CD4-positive, alpha-beta T cell treated with Interleukin-17A for 1 hour (primary cell): ENCODE measurements at regions not wholly inside any gene's neighbourhood (a gene's known extent, or its start where the extent isn't known, plus 50 kb on each side); places are given as distances from the start of the nearest gene placed in this dataset.
"Not testable (repeated sequence)": the region's sequence is repeated elsewhere in the genome, so short reads cannot be mapped to it uniquely, and the experiment has no call there.

Experiments
- DNase-seq: peaks from one replicate; pipeline ENCODE4 v3.0.0-alpha.2; 2020

GRCh38 chr13:81069822-81070221, 728.9 kb upstream of the SPRY2 start:
- not testable (repeated sequence) for DNase-seq

GRCh38 chr13:81058916-81059290, 718.0 kb upstream of the SPRY2 start:
- no peak for DNase-seq

GRCh38 chr13:81058211-81058915, 717.4 kb upstream of the SPRY2 start:
- DNase-seq = no peak

- no peak for DNase-seq
Measured at GRCh38 chr13:81051873-81052272, 710.9 kb upstream of the SPRY2 start.

- no peak for DNase-seq
Measured at GRCh38 chr13:81048026-81048461, 707.1 kb upstream of the SPRY2 start.

GRCh38 chr13:81041761-81042160, 700.8 kb upstream of the SPRY2 start:
- DNase-seq = no peak

GRCh38 chr13:81031996-81032395, 691.1 kb upstream of the SPRY2 start:
- DNase-seq = no peak

GRCh38 chr13:81025091-81025490, 684.2 kb upstream of the SPRY2 start:
- no peak for DNase-seq

- DNase-seq = no peak
Measured at GRCh38 chr13:81021284-81021840, 680.4 kb upstream of the SPRY2 start.

DNA sequence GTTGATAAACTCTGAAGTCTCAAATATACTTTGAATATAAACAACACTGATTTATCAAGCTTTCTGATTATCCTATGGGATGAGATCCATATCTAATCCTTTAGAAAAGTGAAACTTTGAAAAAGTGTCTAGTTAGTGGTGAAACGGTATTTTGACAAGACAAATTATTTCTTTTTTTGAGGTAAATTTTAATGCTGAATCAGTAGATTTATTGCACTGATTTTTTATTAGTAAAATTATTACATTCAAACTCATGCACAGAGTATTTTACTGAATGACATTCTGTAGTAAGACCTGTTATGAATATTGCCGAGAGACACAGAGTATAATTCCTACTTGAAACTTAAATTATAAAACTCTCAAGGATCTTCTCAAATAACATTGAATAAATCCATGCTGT, 679.1 kb upstream of the SPRY2 start:
- DNase-seq = no peak

DNA sequence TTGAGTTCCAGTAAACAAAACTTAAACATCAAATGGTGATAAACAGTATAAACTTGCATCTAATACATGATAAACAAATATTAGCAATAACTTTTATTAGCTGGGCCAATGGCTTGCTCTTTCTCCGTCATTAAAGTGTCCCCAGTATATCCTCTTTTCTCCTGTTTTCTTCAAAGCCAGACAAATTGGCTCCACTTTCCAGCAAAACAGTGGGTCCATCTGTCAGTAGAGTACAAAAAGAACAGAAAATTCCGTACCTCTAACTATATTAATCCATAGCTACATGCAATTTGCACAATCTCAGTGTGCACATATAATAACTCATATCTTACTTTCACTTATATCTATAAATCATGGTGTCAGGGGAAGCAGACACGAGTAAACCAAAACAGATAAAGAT, 678.0 kb upstream of the SPRY2 start:
- no peak for DNase-seq

DNA sequence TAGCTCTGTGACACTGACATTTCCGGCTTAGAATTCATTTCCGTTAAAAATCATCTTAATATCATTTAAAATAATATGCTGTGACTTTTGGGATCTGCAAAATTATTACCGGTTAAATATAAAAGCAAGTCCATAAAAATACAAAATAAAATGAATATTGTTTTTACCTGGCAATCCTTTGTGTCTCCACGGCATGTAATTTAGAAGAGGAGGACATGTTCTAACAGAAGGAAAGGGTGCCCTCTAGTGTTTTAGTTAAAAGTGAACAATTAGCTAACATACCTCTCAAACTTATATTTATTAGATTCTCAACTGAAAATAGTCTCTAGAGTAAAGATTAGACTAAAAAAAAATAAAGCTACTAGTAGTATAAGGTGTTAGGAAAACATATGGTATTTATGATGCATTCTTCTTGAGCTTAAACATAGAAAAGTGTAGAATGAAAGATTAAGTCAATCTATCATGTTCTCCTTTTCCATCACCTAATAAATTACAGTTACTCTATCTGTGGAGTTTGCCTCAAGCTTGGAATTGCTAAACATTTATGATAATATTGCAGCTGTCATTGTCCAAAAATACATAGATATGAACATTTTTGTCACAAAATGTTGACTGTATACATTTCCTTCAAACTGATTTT, 676.7 kb upstream of the SPRY2 start:
- DNase-seq = peak; percentile 15

GRCh38 chr13:81012031-81012430, 671.1 kb upstream of the SPRY2 start:
- DNase-seq = no peak

DNA sequence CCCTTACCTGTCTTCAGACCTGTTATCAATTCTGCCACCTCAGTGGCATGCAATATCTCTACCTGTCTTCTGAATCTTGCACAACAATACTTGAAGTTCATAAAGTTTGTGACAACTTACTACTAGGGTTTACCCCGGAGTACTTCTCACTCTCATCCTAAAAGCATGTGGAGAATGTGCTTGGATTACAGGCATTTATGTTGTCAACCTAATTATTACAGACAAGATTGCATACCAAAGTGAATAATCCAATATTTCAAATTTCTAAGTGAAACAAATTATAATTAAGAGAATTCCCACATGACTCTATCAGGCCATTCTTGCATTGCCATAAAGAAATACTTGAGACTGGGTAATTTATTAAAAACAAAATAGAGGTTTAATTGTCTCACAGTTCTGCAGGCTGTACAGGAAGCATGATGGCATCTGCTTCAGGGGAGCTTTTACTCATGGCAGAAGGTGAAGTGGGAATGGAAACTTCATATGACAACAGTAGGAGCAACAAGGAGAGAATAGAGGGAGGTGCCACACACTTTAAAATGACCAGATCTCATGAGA, 661.0 kb upstream of the SPRY2 start:
- DNase-seq = no peak

DNA sequence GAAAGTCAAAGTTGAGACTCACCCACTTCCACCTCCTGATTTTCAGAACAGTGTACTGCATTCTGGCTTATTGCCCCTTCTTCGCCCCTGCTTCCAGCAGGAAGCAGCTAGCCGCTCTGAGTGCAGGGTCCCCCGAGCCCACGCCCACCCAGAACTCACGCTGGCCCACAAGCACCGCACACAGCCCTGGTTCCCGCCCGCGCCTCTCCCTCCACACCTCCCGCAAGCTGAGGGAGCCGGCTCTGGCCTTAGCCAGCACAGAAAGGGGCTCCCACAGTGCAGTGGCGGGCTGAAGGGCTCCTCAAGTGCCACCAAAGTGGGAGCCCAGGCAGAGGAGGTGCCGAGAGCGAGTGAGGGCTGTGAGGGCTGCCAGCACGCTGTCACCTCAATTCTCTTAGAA, 657.7 kb upstream of the SPRY2 start:
- DNase-seq = not testable (repeated sequence)

DNA sequence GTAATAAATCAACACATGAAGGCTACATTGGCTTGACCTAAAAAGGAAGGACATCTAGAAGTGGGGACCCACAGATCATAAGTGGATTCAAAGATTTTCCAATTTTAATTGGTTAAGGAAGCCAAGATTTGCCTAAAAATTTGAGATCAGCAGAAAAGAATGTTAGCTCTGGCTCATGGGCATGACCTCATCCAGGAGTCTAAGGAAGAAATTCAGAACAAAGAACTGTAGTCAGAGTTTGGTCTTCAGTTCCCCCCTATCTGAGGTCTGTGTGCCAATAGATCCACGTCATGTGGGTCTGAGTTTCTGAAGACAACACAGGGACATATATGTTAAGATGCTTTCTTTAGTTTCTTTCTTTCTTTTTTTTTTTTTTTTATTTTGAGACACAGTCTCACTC, 648.8 kb upstream of the SPRY2 start:
- no peak for DNase-seq

DNA sequence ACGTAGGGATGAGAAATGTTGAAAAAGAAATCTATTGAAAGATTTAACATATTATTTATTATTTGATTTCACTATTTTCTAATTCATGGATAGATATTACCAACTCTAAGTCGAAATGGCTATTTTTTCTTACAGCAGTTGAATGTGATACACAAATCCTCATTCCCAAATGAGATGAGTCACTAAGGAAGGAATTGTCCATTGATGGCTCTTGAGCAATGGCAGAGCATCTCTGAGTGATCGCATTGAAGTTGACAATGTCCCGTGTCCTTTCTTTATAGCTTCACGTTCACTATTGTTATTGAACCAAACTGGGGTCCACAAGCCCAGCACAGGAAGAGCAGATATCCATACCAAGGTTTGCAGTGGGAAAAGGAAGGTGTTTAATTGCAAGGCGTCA, 648.3 kb upstream of the SPRY2 start:
- no peak for DNase-seq

- DNase-seq = no peak
Measured at GRCh38 chr13:80988391-80989151, 647.6 kb upstream of the SPRY2 start.

GRCh38 chr13:80979035-80979641, 638.2 kb upstream of the SPRY2 start:
- DNase-seq = peak; percentile 29

- DNase-seq = no peak
Measured at GRCh38 chr13:80977168-80977567, 636.2 kb upstream of the SPRY2 start.

- DNase-seq = no peak
Measured at GRCh38 chr13:80975903-80976302, 635.0 kb upstream of the SPRY2 start.

DNA sequence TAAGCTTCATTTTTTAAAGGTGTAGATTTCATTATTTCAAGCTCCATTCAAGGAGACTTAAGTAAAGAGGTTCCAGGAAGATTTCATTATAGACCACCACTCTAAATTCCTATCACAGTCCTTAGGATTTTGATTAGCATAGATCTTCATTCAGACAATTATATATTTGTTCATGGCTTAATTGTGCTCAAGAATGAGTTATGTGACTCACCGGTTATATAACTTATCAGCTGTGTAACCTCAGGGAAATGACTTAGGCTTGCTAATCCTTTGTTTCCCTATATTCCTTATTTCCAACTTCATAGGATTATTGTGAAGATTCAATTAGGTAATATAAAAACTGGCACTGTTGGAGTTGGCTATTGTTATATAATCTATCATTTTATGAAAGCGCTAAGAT, 632.8 kb upstream of the SPRY2 start:
- no peak for DNase-seq
